ENCODE measurements at regions not wholly inside any gene's neighbourhood (a gene's known extent, or its start where the extent isn't known, plus 50 kb on each side); places are given as distances from the start of the nearest gene placed in this dataset.

DNA sequence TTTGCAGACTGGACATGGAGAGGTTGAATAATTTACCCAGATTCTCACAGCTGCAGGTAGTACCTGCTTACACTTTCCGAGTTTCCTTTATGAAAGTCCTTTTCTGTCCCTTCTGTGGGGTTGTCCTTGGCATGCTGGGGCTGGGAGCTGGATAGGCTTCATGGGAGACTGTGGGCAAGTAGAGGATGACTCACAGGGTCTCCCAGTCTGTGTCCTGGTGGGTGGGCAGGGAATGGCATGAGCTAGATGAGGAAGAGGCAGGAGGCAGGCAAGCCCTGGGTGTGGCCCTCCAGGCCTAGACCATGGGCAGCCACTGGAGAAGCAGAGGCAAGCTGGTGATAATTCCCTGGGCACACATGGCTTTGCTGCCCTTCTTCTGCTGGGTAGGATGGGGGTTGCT, 80.6 kb downstream of the NAV1 start:
- no peak for DNase-seq (ENCODE audit: low read depth)
- no peak overlapping the region for H3K4me3 ChIP-seq (replicated peaks; ENCODE audit: low read depth, low read length)
- TF ChIP-seq, protein P1, sequence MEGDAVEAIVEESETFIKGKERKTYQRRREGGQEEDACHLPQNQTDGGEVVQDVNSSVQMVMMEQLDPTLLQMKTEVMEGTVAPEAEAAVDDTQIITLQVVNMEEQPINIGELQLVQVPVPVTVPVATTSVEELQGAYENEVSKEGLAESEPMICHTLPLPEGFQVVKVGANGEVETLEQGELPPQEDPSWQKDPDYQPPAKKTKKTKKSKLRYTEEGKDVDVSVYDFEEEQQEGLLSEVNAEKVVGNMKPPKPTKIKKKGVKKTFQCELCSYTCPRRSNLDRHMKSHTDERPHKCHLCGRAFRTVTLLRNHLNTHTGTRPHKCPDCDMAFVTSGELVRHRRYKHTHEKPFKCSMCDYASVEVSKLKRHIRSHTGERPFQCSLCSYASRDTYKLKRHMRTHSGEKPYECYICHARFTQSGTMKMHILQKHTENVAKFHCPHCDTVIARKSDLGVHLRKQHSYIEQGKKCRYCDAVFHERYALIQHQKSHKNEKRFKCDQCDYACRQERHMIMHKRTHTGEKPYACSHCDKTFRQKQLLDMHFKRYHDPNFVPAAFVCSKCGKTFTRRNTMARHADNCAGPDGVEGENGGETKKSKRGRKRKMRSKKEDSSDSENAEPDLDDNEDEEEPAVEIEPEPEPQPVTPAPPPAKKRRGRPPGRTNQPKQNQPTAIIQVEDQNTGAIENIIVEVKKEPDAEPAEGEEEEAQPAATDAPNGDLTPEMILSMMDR (IDR thresholded peaks at IDR 0.05; ENCODE audit: low read length, missing control alignments): no peak

DNA sequence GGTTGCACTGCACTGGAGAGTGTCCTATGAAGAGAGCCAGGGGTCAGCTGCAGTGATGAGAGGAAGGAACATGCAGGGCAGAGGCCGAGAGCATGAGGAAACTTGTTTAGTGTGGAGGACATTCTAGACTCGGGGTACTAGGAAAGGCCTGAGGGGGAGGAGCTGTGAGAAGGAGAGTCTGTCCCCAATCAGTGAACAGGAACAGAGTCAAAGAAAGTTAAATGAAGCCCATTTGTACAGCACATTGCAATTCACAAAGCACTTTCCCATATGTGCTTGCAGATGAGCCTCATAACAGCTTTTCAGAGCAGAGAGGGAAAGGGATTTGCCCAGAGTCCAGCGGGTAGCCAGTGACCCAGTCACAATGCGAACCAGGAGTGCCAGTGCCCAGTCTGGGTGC, 83.4 kb downstream of the NAV1 start:
- no peak overlapping the region for H3K4me3 ChIP-seq (replicated peaks; ENCODE audit: low read depth, low read length)
- TF ChIP-seq, protein P1 (IDR thresholded peaks at IDR 0.05; ENCODE audit: low read length, missing control alignments): no peak

DNA sequence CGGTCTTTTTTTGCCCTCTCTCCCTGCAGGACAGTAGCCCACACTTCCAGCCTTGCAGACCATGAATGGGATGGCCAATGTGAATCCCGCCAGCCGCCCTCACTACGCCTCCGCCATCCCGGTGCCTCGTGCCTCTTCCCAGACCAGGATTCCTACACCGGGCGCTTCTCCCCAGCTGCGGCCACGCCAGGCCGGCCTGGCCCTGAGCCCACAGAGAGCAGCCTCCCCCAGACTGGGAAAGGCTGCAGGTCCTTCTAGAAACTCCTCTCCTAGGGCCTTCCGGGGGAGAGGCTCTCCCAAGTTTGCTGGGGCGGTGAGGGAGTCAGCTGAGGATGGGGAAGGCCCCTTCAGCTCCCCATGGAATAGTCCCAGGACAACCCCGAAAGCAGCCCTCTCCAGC, 83.9 kb downstream of the NAV1 start:
- no peak overlapping the region for H3K4me3 ChIP-seq (replicated peaks; ENCODE audit: low read depth, low read length)
- TF ChIP-seq, protein P1 (IDR thresholded peaks at IDR 0.05; ENCODE audit: low read length, missing control alignments): no peak
- DNase-seq (ENCODE audit: low read depth): no peak

More for the DNA sequence above, 83.4 kb downstream of the NAV1 start:
- no peak for DNase-seq (ENCODE audit: low read depth)

DNA sequence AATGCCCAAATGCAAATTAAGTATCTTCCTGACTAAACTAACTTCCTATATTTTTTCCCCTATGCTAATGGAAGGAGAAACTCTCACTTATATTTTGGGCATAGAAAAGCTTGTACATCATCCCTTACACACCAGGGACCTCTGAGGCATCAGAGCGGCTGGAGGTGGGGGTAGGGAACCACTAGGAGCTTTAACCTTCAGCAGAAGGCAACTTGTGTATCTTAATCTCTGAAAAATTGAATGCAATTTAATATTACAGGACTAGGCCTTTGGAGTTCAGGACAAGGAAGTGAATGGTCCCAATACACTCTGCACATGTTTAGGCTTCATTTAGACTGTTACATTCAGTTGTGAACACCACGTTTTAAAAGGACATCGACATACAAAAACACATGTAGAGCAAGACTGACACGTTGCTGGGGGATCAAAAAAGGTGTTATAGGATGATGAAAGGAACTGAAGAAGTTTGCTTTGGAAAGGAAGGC, 85.9 kb downstream of the NAV1 start:
- no peak overlapping the region for H3K4me3 ChIP-seq (replicated peaks; ENCODE audit: low read depth, low read length)
- TF ChIP-seq, protein P1 (IDR thresholded peaks at IDR 0.05; ENCODE audit: low read length, missing control alignments): no peak
- DNase-seq (ENCODE audit: low read depth): no peak

DNA sequence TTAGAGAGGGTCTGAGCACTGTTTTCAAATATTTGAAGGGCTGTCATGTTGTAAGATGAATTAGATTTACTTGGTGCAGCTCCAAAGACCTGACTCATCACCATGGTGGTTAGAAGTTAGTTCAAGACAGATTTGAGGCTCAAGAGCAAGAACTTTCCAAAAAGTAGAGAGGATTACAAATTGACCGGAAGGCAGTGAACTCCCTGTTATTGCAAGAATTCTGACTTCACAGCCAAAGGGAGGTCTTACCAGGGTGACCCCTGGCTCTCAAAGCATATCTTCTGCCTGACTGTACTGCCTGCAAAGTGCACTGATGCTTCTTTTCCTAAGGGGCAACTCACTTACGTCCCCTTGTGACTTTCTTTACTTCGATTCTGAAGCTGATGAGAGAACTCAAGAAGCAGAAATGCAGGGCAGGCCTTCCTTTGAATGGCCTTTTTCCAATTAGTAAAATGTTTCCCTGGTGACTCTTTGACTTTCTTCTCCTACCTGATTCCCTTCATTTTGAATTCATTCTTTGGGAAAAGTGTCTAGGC, 86.4 kb downstream of the NAV1 start:
- TF ChIP-seq, protein P1 (IDR thresholded peaks at IDR 0.05; ENCODE audit: low read length, missing control alignments): peak; percentile 19
- H3K4me3 ChIP-seq (replicated peaks; ENCODE audit: low read depth, low read length): no peak overlapping the region
- peak; percentile 94 for DNase-seq (ENCODE audit: low read depth)

DNA sequence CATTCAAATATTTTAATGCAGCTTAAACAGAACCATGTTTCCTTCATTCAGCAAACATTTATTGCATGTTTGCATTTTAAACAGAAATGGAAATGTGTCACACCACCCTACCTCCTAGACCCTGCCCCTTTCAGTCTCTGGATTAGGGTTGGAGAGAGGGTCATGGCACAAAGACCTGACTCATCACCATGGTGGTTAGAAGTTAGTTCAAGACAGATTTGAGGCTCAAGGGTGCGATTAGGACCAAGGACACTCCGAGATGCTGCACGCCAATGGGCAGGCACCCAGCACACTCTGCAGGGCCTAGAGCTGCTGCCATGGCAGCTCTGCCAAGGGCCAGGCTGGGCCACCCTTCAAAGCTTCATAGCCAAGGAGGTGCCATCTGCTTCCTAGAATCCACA, 86.9 kb downstream of the NAV1 start:
- no peak overlapping the region for H3K4me3 ChIP-seq (replicated peaks; ENCODE audit: low read depth, low read length)
- no peak for DNase-seq (ENCODE audit: low read depth)
- TF ChIP-seq, protein P1 (IDR thresholded peaks at IDR 0.05; ENCODE audit: low read length, missing control alignments): no peak

DNA sequence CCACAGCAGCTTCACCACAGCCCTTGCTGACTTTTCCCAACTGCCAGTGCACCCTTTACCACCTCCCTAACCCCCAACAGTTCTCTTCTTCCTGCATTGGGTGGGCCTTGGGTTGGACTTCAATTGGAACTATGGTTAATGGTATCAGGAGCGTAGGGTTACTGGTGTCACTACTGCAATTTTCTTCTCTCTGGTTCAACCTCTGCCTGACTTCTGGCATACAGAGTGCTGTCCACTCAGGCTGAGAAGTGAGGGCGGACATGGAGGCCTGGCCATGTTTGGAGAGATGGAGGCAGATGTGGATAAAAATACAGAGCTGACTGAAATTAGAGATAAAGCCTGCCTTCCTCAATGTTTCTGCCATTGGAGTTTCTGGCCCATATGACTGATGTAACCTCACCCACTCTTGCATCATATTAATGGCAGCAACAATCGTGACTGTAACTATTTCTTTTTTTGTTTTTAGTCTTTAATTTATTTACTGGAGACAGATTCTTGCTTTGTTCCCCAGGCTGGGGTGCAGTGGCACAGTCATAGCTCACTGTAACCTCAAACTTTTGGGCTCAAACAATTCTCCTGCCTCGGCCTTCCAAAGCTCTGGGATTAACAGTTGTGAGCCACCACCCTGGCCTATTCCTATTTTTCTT, 87.8 kb downstream of the NAV1 start:
- DNase-seq (ENCODE audit: low read depth): no peak
- TF ChIP-seq, protein P1 (IDR thresholded peaks at IDR 0.05; ENCODE audit: low read length, missing control alignments): no peak
- H3K4me3 ChIP-seq (replicated peaks; ENCODE audit: low read depth, low read length): no peak overlapping the region
